ENCODE measurements at regions not wholly inside any gene's neighbourhood (a gene's known extent, or its start where the extent isn't known, plus 50 kb on each side); places are given as distances from the start of the nearest gene placed in this dataset.

DNA sequence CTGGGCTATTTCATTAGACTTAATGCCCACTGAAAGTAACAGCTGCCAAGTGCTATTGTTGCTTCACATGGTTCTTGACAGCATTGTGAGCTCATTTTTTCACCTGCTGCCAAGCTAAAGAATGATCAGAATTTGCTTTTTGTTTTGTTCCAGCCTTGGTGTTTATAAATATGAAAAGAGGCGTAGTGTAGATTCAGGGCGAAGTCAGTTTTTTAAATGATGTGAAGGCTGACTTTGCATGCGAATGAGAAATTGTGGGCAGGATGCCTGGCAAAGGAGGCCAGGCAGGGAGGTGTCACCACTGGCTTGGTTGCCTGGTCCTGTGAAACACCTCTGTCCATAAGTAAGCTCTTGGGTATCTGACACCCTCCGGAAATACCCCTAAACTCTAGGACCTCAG lies 93.3 kb upstream of the NAP1L1 start:
- TF ChIP-seq, protein P1, sequence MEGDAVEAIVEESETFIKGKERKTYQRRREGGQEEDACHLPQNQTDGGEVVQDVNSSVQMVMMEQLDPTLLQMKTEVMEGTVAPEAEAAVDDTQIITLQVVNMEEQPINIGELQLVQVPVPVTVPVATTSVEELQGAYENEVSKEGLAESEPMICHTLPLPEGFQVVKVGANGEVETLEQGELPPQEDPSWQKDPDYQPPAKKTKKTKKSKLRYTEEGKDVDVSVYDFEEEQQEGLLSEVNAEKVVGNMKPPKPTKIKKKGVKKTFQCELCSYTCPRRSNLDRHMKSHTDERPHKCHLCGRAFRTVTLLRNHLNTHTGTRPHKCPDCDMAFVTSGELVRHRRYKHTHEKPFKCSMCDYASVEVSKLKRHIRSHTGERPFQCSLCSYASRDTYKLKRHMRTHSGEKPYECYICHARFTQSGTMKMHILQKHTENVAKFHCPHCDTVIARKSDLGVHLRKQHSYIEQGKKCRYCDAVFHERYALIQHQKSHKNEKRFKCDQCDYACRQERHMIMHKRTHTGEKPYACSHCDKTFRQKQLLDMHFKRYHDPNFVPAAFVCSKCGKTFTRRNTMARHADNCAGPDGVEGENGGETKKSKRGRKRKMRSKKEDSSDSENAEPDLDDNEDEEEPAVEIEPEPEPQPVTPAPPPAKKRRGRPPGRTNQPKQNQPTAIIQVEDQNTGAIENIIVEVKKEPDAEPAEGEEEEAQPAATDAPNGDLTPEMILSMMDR (optimal IDR thresholded peaks at IDR 0.05 in 1 of 3, IDR thresholded peaks at IDR 0.05 in 1 of 3, conservative IDR thresholded peaks at IDR 0.05 in 1 of 3; ENCODE audit: extremely low read depth in 1 of 3, insufficient read depth in 2 of 3, low read length in 3 of 3) = no peak
- no peak for TF ChIP-seq EZH2 (IDR thresholded peaks at IDR 0.05; ENCODE audit: low read length)
